ENCODE measurements at regions not wholly inside any gene's neighbourhood (a gene's known extent, or its start where the extent isn't known, plus 50 kb on each side); places are given as distances from the start of the nearest gene placed in this dataset.
"Not testable (repeated sequence)": the region's sequence is repeated elsewhere in the genome, so short reads cannot be mapped to it uniquely, and the experiment has no call there.

- H3K9me3 Mint-ChIP-seq = no peaks in the 10 kb centered on the region
- no peak overlapping the region for H3K4me3 Mint-ChIP-seq
- TF ChIP-seq CTCF (IDR thresholded peaks at IDR 0.05; ENCODE audit: unreplicated experiment in 3 of 3) = no peak
- no peaks in the 10 kb centered on the region for H3K36me3 Mint-ChIP-seq (ENCODE audit: low read depth)
- H3K27me3 Mint-ChIP-seq (ENCODE audit: low read depth) = no peaks in the 10 kb centered on the region
- H3K27ac Mint-ChIP-seq = no peak overlapping the region
- H3K4me1 Mint-ChIP-seq = no peaks in the 10 kb centered on the region
Observed at GRCh38 chr2:192515937-192516336, 321.2 kb upstream of the TMEFF2 start.

GRCh38 chr2:192513575-192513974 is 318.8 kb upstream of the TMEFF2 start:
- TF ChIP-seq CTCF (IDR thresholded peaks at IDR 0.05; ENCODE audit: unreplicated experiment in 3 of 3) = no peak
- no peak overlapping the region for H3K4me3 Mint-ChIP-seq
- H3K27me3 Mint-ChIP-seq (ENCODE audit: low read depth) = no peaks in the 10 kb centered on the region
- no peak overlapping the region for H3K27ac Mint-ChIP-seq
- H3K4me1 Mint-ChIP-seq = no peaks in the 10 kb centered on the region
- no peaks in the 10 kb centered on the region for H3K36me3 Mint-ChIP-seq (ENCODE audit: low read depth)
- peaks cover 2% of the 10 kb centered on the region for H3K9me3 Mint-ChIP-seq

- H3K9me3 Mint-ChIP-seq = peaks cover 18% of the 10 kb centered on the region
- H3K4me1 Mint-ChIP-seq; H3K4me3 Mint-ChIP-seq; H3K27ac Mint-ChIP-seq; H3K36me3 Mint-ChIP-seq (ENCODE audit: low read depth); H3K27me3 Mint-ChIP-seq (ENCODE audit: low read depth): not testable (repeated sequence)
Observed at GRCh38 chr2:192507836-192508450, 313.2 kb upstream of the TMEFF2 start.

GRCh38 chr2:192500550-192501200 is 305.9 kb upstream of the TMEFF2 start:
- Mint-ChIP-seq H3K36me3 (ENCODE audit: low read depth) (no peaks in the 10 kb centered on the region), H3K27me3 (ENCODE audit: low read depth) (no peaks in the 10 kb centered on the region), H3K27ac (no peak overlapping the region), H3K4me3 (no peak overlapping the region), H3K4me1 (no peaks in the 10 kb centered on the region), H3K9me3 (no peaks in the 10 kb centered on the region)
- no peak for TF ChIP-seq CTCF (IDR thresholded peaks at IDR 0.05; ENCODE audit: unreplicated experiment in 3 of 3)

- no peaks in the 10 kb centered on the region for H3K27me3 Mint-ChIP-seq (ENCODE audit: low read depth)
- TF ChIP-seq CTCF (IDR thresholded peaks at IDR 0.05; ENCODE audit: unreplicated experiment in 3 of 3) = no peak
- no peak overlapping the region for H3K27ac Mint-ChIP-seq
- H3K36me3 Mint-ChIP-seq (ENCODE audit: low read depth) = no peaks in the 10 kb centered on the region
- no peaks in the 10 kb centered on the region for H3K4me1 Mint-ChIP-seq
- H3K4me3 Mint-ChIP-seq = no peak overlapping the region
- no peaks in the 10 kb centered on the region for H3K9me3 Mint-ChIP-seq
Observed at GRCh38 chr2:192499476-192499875, 304.7 kb upstream of the TMEFF2 start.

- Mint-ChIP-seq H3K27me3 (ENCODE audit: low read depth) (no peaks in the 10 kb centered on the region), H3K9me3 (no peaks in the 10 kb centered on the region), H3K4me3 (no peak overlapping the region), H3K36me3 (ENCODE audit: low read depth) (no peaks in the 10 kb centered on the region), H3K27ac (no peak overlapping the region), H3K4me1 (no peaks in the 10 kb centered on the region)
- TF ChIP-seq CTCF (IDR thresholded peaks at IDR 0.05; ENCODE audit: unreplicated experiment in 3 of 3) = no peak
Observed at GRCh38 chr2:192498747-192499146, 304.0 kb upstream of the TMEFF2 start.

- H3K27me3 Mint-ChIP-seq (ENCODE audit: low read depth); H3K4me3 Mint-ChIP-seq; H3K4me1 Mint-ChIP-seq; H3K27ac Mint-ChIP-seq; H3K36me3 Mint-ChIP-seq (ENCODE audit: low read depth): not testable (repeated sequence)
- H3K9me3 Mint-ChIP-seq = peaks cover 11% of the 10 kb centered on the region
Observed at GRCh38 chr2:192488158-192488557, 293.4 kb upstream of the TMEFF2 start.
